AG08395 (cell line): ENCODE measurements at regions not wholly inside any gene's neighbourhood (a gene's known extent, or its start where the extent isn't known, plus 50 kb on each side); places are given as distances from the start of the nearest gene placed in this dataset.

Experiments used
- DNase-seq: peaks from one replicate; pipeline ENCODE4 v3.0.0; 2012; ENCODE audit warnings: mixed read lengths, low spot score

- no peak for DNase-seq
Measured at GRCh38 chr5:8473827-8474568, 605.0 kb downstream of the MTRR start.

GRCh38 chr5:8474569-8474930, 605.6 kb downstream of the MTRR start:
- DNase-seq: no peak

- no peak for DNase-seq
Measured at GRCh38 chr5:8478326-8478725, 609.4 kb downstream of the MTRR start.

GRCh38 chr5:8481007-8481406, 612.1 kb downstream of the MTRR start:
- no peak for DNase-seq

- DNase-seq: peak; percentile 2
Measured at GRCh38 chr5:8491254-8491653, 622.3 kb downstream of the MTRR start.

- no peak for DNase-seq
Measured at GRCh38 chr5:8493176-8493575, 624.2 kb downstream of the MTRR start.

- peak; percentile 38 for DNase-seq
Measured at GRCh38 chr5:8500426-8500825, 631.5 kb downstream of the MTRR start.

- DNase-seq: no peak
Measured at GRCh38 chr5:8505196-8505595, 636.2 kb downstream of the MTRR start.

GRCh38 chr5:8508231-8508630, 639.3 kb downstream of the MTRR start:
- no peak for DNase-seq

GRCh38 chr5:8516356-8516755, 647.4 kb downstream of the MTRR start:
- no peak for DNase-seq

- no peak for DNase-seq
Measured at GRCh38 chr5:8517456-8517855, 648.5 kb downstream of the MTRR start.

GRCh38 chr5:8520917-8521316, 652.0 kb downstream of the MTRR start:
- no peak for DNase-seq

GRCh38 chr5:8521991-8522390, 653.0 kb downstream of the MTRR start:
- no peak for DNase-seq

GRCh38 chr5:8522646-8523045, 653.7 kb downstream of the MTRR start:
- no peak for DNase-seq

- DNase-seq: no peak
Measured at GRCh38 chr5:8523501-8523900, 654.6 kb downstream of the MTRR start.

GRCh38 chr5:8525819-8526218, 656.9 kb downstream of the MTRR start:
- no peak for DNase-seq

- no peak for DNase-seq
Measured at GRCh38 chr5:8528106-8528505, 659.2 kb downstream of the MTRR start.

- no peak for DNase-seq
Measured at GRCh38 chr5:8538821-8539220, 669.9 kb downstream of the MTRR start.

- no peak for DNase-seq
Measured at GRCh38 chr5:8540317-8540716, 671.4 kb downstream of the MTRR start.

- no peak for DNase-seq
Measured at GRCh38 chr5:8550921-8551320, 682.0 kb downstream of the MTRR start.

GRCh38 chr5:8553364-8553763, 684.4 kb downstream of the MTRR start:
- DNase-seq: no peak

GRCh38 chr5:8557728-8558127, 688.8 kb downstream of the MTRR start:
- no peak for DNase-seq

- no peak for DNase-seq
Measured at GRCh38 chr5:8560776-8561175, 691.8 kb downstream of the MTRR start.

- no peak for DNase-seq
Measured at GRCh38 chr5:8561224-8561840, 692.4 kb downstream of the MTRR start.
